Liver (tissue), 8 donors: ENCODE measurements at regions not wholly inside any gene's neighbourhood (a gene's known extent, or its start where the extent isn't known, plus 50 kb on each side); places are given as distances from the start of the nearest gene placed in this dataset.

Experiments used
- DNase-seq: peaks from one replicate; pipeline ENCODE4 v3.0.0-alpha.2; 2017; ENCODE audit warnings: low spot score
- H3K27ac ChIP-seq, 2 donors: one replicate each; pipeline ENCODE4 v1.7.0; 2013; ENCODE audit warnings: inconsistent platforms in 2 of 2, low read length in 2 of 2, control low read depth in 1 of 2, low read depth in 1 of 2, mild to moderate bottlenecking in 1 of 2
- H3K27me3 ChIP-seq, 4 donors: one replicate each; pipeline versions ENCODE4 v1.6.1 to v1.7.0; 2013; ENCODE audit warnings: low read length in 3 of 4, inconsistent platforms in 1 of 4, mild to moderate bottlenecking in 1 of 4, moderate library complexity in 1 of 4; ENCODE audit not compliant: control insufficient read depth in 4 of 4, insufficient read depth in 4 of 4
- H3K36me3 ChIP-seq, 4 donors: one replicate each; pipeline versions ENCODE4 v1.6.1 to v1.7.0; 2013; ENCODE audit warnings: low read length in 3 of 4, mild to moderate bottlenecking in 3 of 4, low read depth in 1 of 4, moderate library complexity in 1 of 4; ENCODE audit not compliant: control insufficient read depth in 4 of 4, insufficient read depth in 3 of 4
- H3K4me1 ChIP-seq, 4 donors: one replicate each; pipeline versions ENCODE4 v1.6.1 to v1.7.0; 2013; ENCODE audit warnings: low read length in 3 of 4, mild to moderate bottlenecking in 3 of 4, moderate library complexity in 1 of 4; ENCODE audit not compliant: control insufficient read depth in 4 of 4, insufficient read depth in 4 of 4
- H3K4me3 ChIP-seq, 3 donors: one replicate each; pipeline versions ENCODE4 v1.6.1 to v1.7.0; 2013; ENCODE audit warnings: low read length in 3 of 3, control low read depth in 1 of 3, low read depth in 1 of 3, mild to moderate bottlenecking in 1 of 3
- H3K9ac ChIP-seq, 2 donors: one replicate each; pipeline ENCODE4 v1.7.0; 2013; ENCODE audit warnings: low read length in 2 of 2, mild to moderate bottlenecking in 2 of 2, moderate library complexity in 2 of 2, control low read depth in 1 of 2, low read depth in 1 of 2
- H3K9me3 ChIP-seq, 4 donors: one replicate each; pipeline versions ENCODE4 v1.6.1 to v1.7.0; 2013; ENCODE audit warnings: low read length in 3 of 4; ENCODE audit not compliant: control insufficient read depth in 4 of 4
- CTCF ChIP-seq: fragments of 150-350 bp; IDR thresholded peaks from 2 replicates; pipeline ENCODE4 v1.5.1; 2017; ENCODE audit warnings: improper control_type of control experiment, low read depth, low read length; ENCODE audit not compliant: missing input control
- EGR1 ChIP-seq, 2 donors: IDR thresholded peaks; 2 replicates each; pipeline ENCODE4 v1.6.1; 2016 to 2018; ENCODE audit warnings: antibody characterized with exemption in 2 of 2, low read depth in 2 of 2
- FOXA1 ChIP-seq: IDR thresholded peaks from 2 replicates; pipeline ENCODE4 v1.6.1; 2016; ENCODE audit warnings: antibody characterized with exemption
- FOXA2 ChIP-seq: IDR thresholded peaks from 2 replicates; pipeline ENCODE4 v1.6.1; 2016; ENCODE audit warnings: antibody characterized with exemption
- GABPA ChIP-seq, 2 donors: IDR thresholded peaks in 1 of 2; conservative IDR thresholded peaks in 1 of 2; 2 replicates each; pipeline ENCODE4 v1.6.1; 2016; ENCODE audit warnings: antibody characterized with exemption in 2 of 2, mild to moderate bottlenecking in 1 of 2, moderate library complexity in 1 of 2
- HNF4A ChIP-seq, 2 donors: conservative IDR thresholded peaks; 2 replicates each; pipeline ENCODE4 v1.6.1; 2016; ENCODE audit warnings: antibody characterized with exemption in 2 of 2, mild to moderate bottlenecking in 2 of 2
- HNF4G ChIP-seq: IDR thresholded peaks from 2 replicates; pipeline ENCODE4 v1.6.1; 2016; ENCODE audit warnings: antibody characterized with exemption
- JUND ChIP-seq, 2 donors: IDR thresholded peaks; 2 replicates each; pipeline ENCODE4 v1.6.1; 2016; ENCODE audit warnings: antibody characterized with exemption in 2 of 2
- MAX ChIP-seq: IDR thresholded peaks from 2 replicates; pipeline ENCODE4 v1.6.1; 2016; ENCODE audit warnings: antibody characterized with exemption
- NR2F2 ChIP-seq: IDR thresholded peaks from 2 replicates; pipeline ENCODE4 v1.6.1; 2016; ENCODE audit warnings: antibody characterized with exemption
- RAD21 ChIP-seq, 2 donors: IDR thresholded peaks; 2 replicates each; pipeline ENCODE4 v1.6.1; 2016; ENCODE audit warnings: antibody characterized with exemption in 2 of 2, mild to moderate bottlenecking in 2 of 2
- RXRA ChIP-seq, 2 donors: IDR thresholded peaks; 2 replicates each; pipeline ENCODE4 v1.6.1; 2017 to 2018; ENCODE audit warnings: antibody characterized with exemption in 2 of 2, mild to moderate bottlenecking in 1 of 2
- SP1 ChIP-seq: IDR thresholded peaks from 2 replicates; pipeline ENCODE4 v1.6.1; 2018; ENCODE audit warnings: antibody characterized with exemption, mild to moderate bottlenecking
- TAF1 ChIP-seq: conservative IDR thresholded peaks from 2 replicates; pipeline ENCODE4 v1.6.1; 2016; ENCODE audit warnings: antibody characterized with exemption, mild to moderate bottlenecking
- YY1 ChIP-seq: IDR thresholded peaks from 2 replicates; pipeline ENCODE4 v1.6.1; 2016; ENCODE audit warnings: antibody characterized with exemption, mild to moderate bottlenecking
- WGBS: extraction: QIAGEN DNeasy Blood & Tissue Kit; methylation state at CpG from one replicate; pipeline ENCODE4 v1.1.7; 2013; 5-methylcytosine and 5-hydroxymethylcytosine counted together
- TF ChIP-seq, protein P1 (sequence below): IDR thresholded peaks from 2 replicates; pipeline ENCODE4 v1.6.1; 2016; ENCODE audit warnings: antibody characterized with exemption
- TF ChIP-seq, protein P2 (sequence below): IDR thresholded peaks from 2 replicates; pipeline ENCODE4 v1.6.1; 2016; ENCODE audit warnings: antibody characterized with exemption
- donor health status: healthy.
- donor health status: healthy.
- donor health status: healthy.
- donor health status: healthy.
- donor health status: healthy.

DNA sequence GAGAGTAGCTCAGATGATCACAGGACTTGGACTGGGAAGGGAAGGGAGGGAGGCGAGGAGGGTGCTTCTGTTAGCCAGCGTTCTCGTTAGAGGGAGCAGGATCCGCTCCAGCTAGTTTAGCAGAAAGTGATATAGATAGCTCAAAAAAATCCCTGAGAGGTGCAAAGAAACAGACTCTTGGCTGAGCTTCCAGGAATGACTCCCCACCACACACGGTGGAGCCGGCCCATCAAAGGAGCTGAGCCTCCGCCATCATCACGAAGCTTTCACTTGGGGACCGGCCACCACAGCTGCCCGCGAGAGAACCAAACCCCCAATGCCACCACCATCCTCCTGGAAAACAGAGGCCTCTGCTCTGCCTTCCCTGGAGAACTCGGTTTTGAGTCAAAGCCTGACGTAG, 124.6 kb upstream of the BCL2L14 start:
- Histone ChIP-seq H3K9ac (no peak overlapping the region), H3K27ac (no peak overlapping the region), H3K36me3 (no peaks in the 10 kb centered on the region), H3K4me1 (peaks cover 0 to 6% (median 2%) of the 10 kb centered on the region in 4 donors), H3K4me3 (no peak overlapping the region), H3K27me3 (no peaks in the 10 kb centered on the region), H3K9me3 (no peaks in the 10 kb centered on the region)
- no peak for TF ChIP-seq NR2F2
- TF ChIP-seq RAD21 (IDR thresholded peaks at IDR 0.05) = no peak
- TF ChIP-seq RXRA (IDR thresholded peaks at IDR 0.05) = no peak
- no peak for TF ChIP-seq CTCF
- TF ChIP-seq, protein P1, sequence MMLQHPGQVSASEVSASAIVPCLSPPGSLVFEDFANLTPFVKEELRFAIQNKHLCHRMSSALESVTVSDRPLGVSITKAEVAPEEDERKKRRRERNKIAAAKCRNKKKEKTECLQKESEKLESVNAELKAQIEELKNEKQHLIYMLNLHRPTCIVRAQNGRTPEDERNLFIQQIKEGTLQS = no peak
- no peak for TF ChIP-seq HNF4G
- TF ChIP-seq FOXA1 = no peak
- TF ChIP-seq YY1 = no peak
- TF ChIP-seq FOXA2 = no peak
- TF ChIP-seq HNF4A (conservative IDR thresholded peaks at IDR 0.05) = no peak
- TF ChIP-seq EGR1 (IDR thresholded peaks at IDR 0.05; ENCODE audit: low read depth in 2 of 2) = no peak
- TF ChIP-seq JUND (IDR thresholded peaks at IDR 0.05) = no peak
- no peak for TF ChIP-seq TAF1
- TF ChIP-seq, protein P2, sequence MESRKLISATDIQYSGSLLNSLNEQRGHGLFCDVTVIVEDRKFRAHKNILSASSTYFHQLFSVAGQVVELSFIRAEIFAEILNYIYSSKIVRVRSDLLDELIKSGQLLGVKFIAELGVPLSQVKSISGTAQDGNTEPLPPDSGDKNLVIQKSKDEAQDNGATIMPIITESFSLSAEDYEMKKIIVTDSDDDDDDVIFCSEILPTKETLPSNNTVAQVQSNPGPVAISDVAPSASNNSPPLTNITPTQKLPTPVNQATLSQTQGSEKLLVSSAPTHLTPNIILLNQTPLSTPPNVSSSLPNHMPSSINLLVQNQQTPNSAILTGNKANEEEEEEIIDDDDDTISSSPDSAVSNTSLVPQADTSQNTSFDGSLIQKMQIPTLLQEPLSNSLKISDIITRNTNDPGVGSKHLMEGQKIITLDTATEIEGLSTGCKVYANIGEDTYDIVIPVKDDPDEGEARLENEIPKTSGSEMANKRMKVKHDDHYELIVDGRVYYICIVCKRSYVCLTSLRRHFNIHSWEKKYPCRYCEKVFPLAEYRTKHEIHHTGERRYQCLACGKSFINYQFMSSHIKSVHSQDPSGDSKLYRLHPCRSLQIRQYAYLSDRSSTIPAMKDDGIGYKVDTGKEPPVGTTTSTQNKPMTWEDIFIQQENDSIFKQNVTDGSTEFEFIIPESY = no peak
- TF ChIP-seq MAX = no peak
- TF ChIP-seq SP1 = no peak
- WGBS = 95% methylated on average over 13 of the region's 13 CpGs
- no peak for DNase-seq

GRCh38 chr12:11947213-11947612, 123.5 kb upstream of the BCL2L14 start:
- Histone ChIP-seq H3K9me3 (no peaks in the 10 kb centered on the region), H3K27ac (no peak overlapping the region), H3K4me3 (no peak overlapping the region), H3K36me3 (no peaks in the 10 kb centered on the region), H3K4me1 (peaks cover 0 to 6% (median 2%) of the 10 kb centered on the region in 4 donors), H3K27me3 (no peaks in the 10 kb centered on the region), H3K9ac (no peak overlapping the region)
- no peak for DNase-seq
- WGBS = 81% methylated on average over 6 of the region's 6 CpGs
- TF ChIP-seq GABPA (IDR thresholded peaks at IDR 0.05 in 1 of 2, conservative IDR thresholded peaks at IDR 0.05 in 1 of 2) = no peak
- no peak for TF ChIP-seq RAD21 (IDR thresholded peaks at IDR 0.05)
- TF ChIP-seq, protein P1 = no peak
- no peak for TF ChIP-seq EGR1 (IDR thresholded peaks at IDR 0.05; ENCODE audit: low read depth in 2 of 2)
